Caco-2 (cell line): ENCODE measurements at regions not wholly inside any gene's neighbourhood (a gene's known extent, or its start where the extent isn't known, plus 50 kb on each side); places are given as distances from the start of the nearest gene placed in this dataset.
"Not testable (repeated sequence)": the region's sequence is repeated elsewhere in the genome, so short reads cannot be mapped to it uniquely, and the experiment has no call there.

Source experiments
- BruUV-seq: library from RNA; stranded (reverse); fragments of 400-500 nt; replicated peaks from 2 replicates; lab custom pipeline; 2021; lab: Mats Ljungman, UMichigan
- CTCF ChIA-PET: fragments of 300-600 bp; sonication (Branson Sonifier 250); formaldehyde crosslinking; loops from one replicate; lab custom pipeline; 2022; ENCODE audit warnings: antibody characterized with exemption; lab: Charles Lee
- POLR2A ChIA-PET: fragments of 300-600 bp; sonication (Branson Sonifier 250); formaldehyde crosslinking; loops from one replicate; lab custom pipeline; 2022; ENCODE audit warnings: antibody characterized with exemption; lab: Charles Lee
- DNase-seq, 2 experiments: peaks; one replicate each; pipeline versions ENCODE4 v3.0.0 to v3.0.0-alpha.2; 2020 to 2022
- H3K27me3 ChIP-seq: replicated peaks from 2 replicates; pipeline ENCODE4 v1.6.0; 2011; ENCODE audit warnings: low read length; ENCODE audit not compliant: control insufficient read depth, insufficient read depth
- H3K36me3 ChIP-seq: 2 replicates; pipeline ENCODE4 v1.5.1; 2011; ENCODE audit warnings: low read length; ENCODE audit not compliant: control insufficient read depth, insufficient read depth
- H3K4me1 ChIP-seq: fragments of 250-450 bp; sonication (Bioruptor Pico); 2 replicates; pipeline ENCODE4 v1.5.1; 2020; ENCODE audit warnings: mild to moderate bottlenecking
- H3K4me3 ChIP-seq: 2 replicates; pipeline ENCODE4 v1.5.1; 2011; ENCODE audit warnings: low read depth, mild to moderate bottlenecking, control low read depth, low read length
- H3K9me3 ChIP-seq: fragments of 250-450 bp; sonication (Bioruptor Pico); 2 replicates; pipeline ENCODE4 v1.5.1; 2020; ENCODE audit warnings: mild to moderate bottlenecking, moderate library complexity
- H3K27ac Mint-ChIP-seq: one replicate; pipeline ENCODE4 v1.8.0; 2022; ENCODE audit warnings: mixed read lengths; ENCODE audit not compliant: unreplicated experiment
- H3K27me3 Mint-ChIP-seq: one replicate; pipeline ENCODE4 v1.8.0; 2022; ENCODE audit warnings: mixed read lengths; ENCODE audit not compliant: insufficient read depth, unreplicated experiment
- H3K36me3 Mint-ChIP-seq: one replicate; pipeline ENCODE4 v1.8.0; 2022; ENCODE audit warnings: mild to moderate bottlenecking, mixed read lengths; ENCODE audit not compliant: insufficient read depth, unreplicated experiment
- H3K4me1 Mint-ChIP-seq: one replicate; pipeline ENCODE4 v1.8.0; 2022; ENCODE audit warnings: low read depth, mixed read lengths; ENCODE audit not compliant: unreplicated experiment
- H3K4me3 Mint-ChIP-seq: one replicate; pipeline ENCODE4 v1.8.0; 2022; ENCODE audit warnings: mild to moderate bottlenecking, moderate library complexity, mixed read lengths; ENCODE audit not compliant: unreplicated experiment
- H3K9me3 Mint-ChIP-seq: one replicate; pipeline ENCODE4 v1.8.0; 2022; ENCODE audit warnings: mixed read lengths; ENCODE audit not compliant: unreplicated experiment
- intact Hi-C: fragments of 100-400 bp; cut with micrococcal nuclease; formaldehyde crosslinking; loops from one replicate; pipeline ENCODE4 v1.10.0; 2022; ENCODE audit not compliant: unreplicated experiment
- TF ChIP-seq, protein P1 (sequence below), 2 experiments: fragments of 200-600 bp in 1 of 2; IDR thresholded peaks; 1 replicate in 1 of 2; 2 replicates in 1 of 2; pipeline versions ENCODE4 v1.5.1 to v1.8.0; 2011 to 2022; ENCODE audit warnings: antibody characterized with exemption in 1 of 2, control low read depth in 1 of 2, inconsistent platforms in 1 of 2, low read depth in 1 of 2, low read length in 1 of 2, mild to moderate bottlenecking in 1 of 2, moderate library complexity in 1 of 2; ENCODE audit not compliant: insufficient read depth in 1 of 2, severe bottlenecking in 1 of 2, unreplicated experiment in 1 of 2

DNA sequence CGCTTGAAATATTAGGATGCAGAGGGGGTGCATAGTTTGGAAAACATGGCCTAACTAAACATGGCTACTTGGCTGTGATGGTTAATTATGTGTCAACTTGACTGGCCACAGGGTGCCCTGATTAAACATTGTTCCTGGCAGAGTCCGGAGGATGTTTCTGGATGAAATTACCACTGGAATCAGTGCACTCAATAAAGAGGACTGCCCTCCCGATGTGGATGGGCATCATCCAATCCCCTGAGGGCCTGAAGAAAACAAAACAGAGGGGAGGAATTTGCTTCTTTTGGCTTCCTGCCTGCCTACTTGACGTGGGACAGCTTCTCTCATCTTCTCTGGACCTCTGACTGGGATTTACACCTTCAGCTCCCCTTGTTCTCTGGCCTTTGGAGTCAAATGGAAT is 79.1 kb upstream of the KCNE2 start:
- TF ChIP-seq, protein P1, sequence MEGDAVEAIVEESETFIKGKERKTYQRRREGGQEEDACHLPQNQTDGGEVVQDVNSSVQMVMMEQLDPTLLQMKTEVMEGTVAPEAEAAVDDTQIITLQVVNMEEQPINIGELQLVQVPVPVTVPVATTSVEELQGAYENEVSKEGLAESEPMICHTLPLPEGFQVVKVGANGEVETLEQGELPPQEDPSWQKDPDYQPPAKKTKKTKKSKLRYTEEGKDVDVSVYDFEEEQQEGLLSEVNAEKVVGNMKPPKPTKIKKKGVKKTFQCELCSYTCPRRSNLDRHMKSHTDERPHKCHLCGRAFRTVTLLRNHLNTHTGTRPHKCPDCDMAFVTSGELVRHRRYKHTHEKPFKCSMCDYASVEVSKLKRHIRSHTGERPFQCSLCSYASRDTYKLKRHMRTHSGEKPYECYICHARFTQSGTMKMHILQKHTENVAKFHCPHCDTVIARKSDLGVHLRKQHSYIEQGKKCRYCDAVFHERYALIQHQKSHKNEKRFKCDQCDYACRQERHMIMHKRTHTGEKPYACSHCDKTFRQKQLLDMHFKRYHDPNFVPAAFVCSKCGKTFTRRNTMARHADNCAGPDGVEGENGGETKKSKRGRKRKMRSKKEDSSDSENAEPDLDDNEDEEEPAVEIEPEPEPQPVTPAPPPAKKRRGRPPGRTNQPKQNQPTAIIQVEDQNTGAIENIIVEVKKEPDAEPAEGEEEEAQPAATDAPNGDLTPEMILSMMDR (IDR thresholded peaks at IDR 0.05; ENCODE audit: insufficient read depth in 1 of 2, low read depth in 1 of 2, low read length in 1 of 2, severe bottlenecking in 1 of 2, unreplicated experiment in 1 of 2) = no peak
- intact Hi-C loops = no loop called here
- peaks cover 33% of the 10 kb centered on the region for H3K9me3 Mint-ChIP-seq
- no peaks in the 10 kb centered on the region for H3K36me3 Mint-ChIP-seq
- no peaks in the 10 kb centered on the region for H3K27me3 Mint-ChIP-seq
- H3K4me3 ChIP-seq = no peak overlapping the region
- peaks cover 12% of the 10 kb centered on the region for H3K9me3 ChIP-seq
- no TSS peak for BruUV-seq
- POLR2A ChIA-PET = no interaction called here
- no peaks in the 10 kb centered on the region for H3K4me1 Mint-ChIP-seq
- no peak for DNase-seq
- no peak overlapping the region for H3K4me3 Mint-ChIP-seq
- no peak overlapping the region for H3K27ac Mint-ChIP-seq
- CTCF ChIA-PET = no interaction called here
- H3K4me1 ChIP-seq = no peaks in the 10 kb centered on the region
- H3K36me3 ChIP-seq = no peaks in the 10 kb centered on the region
- H3K27me3 ChIP-seq = no peaks in the 10 kb centered on the region

DNA sequence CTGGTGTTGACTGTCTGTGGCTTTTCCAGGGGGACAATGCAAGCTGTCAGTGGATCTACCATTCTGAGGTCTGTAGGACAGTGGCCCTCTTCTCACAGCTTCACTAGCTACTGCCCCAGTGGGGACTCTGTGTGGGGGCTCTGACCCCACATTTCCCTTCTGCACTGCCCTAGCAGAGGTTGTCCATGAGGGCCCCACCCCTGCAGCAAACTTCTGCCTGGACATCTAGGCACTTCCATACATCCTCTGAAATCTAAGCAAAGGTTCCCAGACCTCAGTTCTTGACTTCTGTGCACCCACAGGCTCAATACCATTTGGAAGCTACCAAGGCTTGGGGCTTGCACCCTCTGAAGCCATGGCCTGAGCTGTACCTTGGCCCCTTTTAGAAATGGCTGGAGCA is 75.8 kb upstream of the KCNE2 start:
- H3K4me3 Mint-ChIP-seq, H3K4me1 ChIP-seq, intact Hi-C loops, POLR2A ChIA-PET, H3K4me1 Mint-ChIP-seq, H3K36me3 ChIP-seq, DNase-seq, H3K36me3 Mint-ChIP-seq, H3K27me3 Mint-ChIP-seq, H3K27me3 ChIP-seq, BruUV-seq, H3K4me3 ChIP-seq, H3K27ac Mint-ChIP-seq, CTCF ChIA-PET: not testable (repeated sequence)
- peaks cover 12% of the 10 kb centered on the region for H3K9me3 ChIP-seq
- H3K9me3 Mint-ChIP-seq = peaks cover 33% of the 10 kb centered on the region

DNA sequence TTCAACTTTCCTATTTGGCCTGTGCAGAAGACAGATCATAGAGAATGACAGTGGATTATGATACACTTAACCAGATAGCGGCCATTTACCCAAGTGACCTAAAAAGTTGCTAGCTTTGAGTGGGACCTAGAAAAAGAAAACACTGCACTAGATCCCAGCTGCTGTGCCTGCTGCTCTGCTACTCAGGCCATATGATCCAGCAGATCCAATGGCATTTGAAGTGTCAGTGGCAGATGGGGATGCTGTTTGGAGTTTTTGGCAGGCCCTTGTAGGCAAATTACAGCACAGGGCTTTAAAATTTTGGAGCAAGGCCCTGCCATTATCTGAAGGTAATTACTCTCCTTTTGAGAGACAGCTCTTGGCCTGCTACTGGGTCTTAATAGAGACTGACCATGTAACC is 74.0 kb upstream of the KCNE2 start:
- Mint-ChIP-seq H3K27ac (no peak overlapping the region), H3K9me3 (peaks cover 33% of the 10 kb centered on the region), H3K36me3 (no peaks in the 10 kb centered on the region), H3K4me3 (no peak overlapping the region), H3K4me1 (no peaks in the 10 kb centered on the region), H3K27me3 (no peaks in the 10 kb centered on the region)
- Histone ChIP-seq H3K36me3 (no peaks in the 10 kb centered on the region), H3K4me1 (no peaks in the 10 kb centered on the region), H3K27me3 (no peaks in the 10 kb centered on the region), H3K9me3 (peaks cover 12% of the 10 kb centered on the region), H3K4me3 (no peak overlapping the region)
- intact Hi-C loops = no loop called here
- ChIA-PET CTCF (no interaction called here), POLR2A (no interaction called here)
- DNase-seq = no peak
- BruUV-seq = no TSS peak
- TF ChIP-seq, protein P1 (IDR thresholded peaks at IDR 0.05; ENCODE audit: insufficient read depth in 1 of 2, low read depth in 1 of 2, low read length in 1 of 2, severe bottlenecking in 1 of 2, unreplicated experiment in 1 of 2) = no peak

DNA sequence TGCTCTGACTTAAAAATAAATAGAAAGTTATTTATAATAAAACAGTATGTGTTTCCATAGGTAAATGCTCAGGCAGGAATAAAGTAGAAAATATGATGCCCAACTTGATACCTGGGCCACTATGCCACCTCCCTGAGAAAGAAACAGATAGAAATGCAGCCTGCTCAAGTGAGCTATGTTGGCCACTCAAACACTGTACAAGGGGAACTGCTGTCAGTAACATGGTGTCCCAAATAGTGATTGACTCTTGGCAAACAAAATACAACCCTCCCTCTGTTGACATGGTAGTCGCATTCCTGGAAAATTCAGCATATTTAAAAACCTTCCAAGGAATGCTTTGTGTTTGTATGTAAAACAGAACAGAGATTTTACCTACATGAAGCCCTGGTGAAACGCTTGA is 66.9 kb upstream of the KCNE2 start:
- Mint-ChIP-seq H3K9me3 (no peaks in the 10 kb centered on the region), H3K27me3 (peaks cover 5% of the 10 kb centered on the region), H3K27ac (no peak overlapping the region), H3K36me3 (no peaks in the 10 kb centered on the region), H3K4me3 (no peak overlapping the region), H3K4me1 (no peaks in the 10 kb centered on the region)
- intact Hi-C loops = no loop called here
- ChIA-PET CTCF (no interaction called here), POLR2A (no interaction called here)
- H3K4me3 ChIP-seq = no peak overlapping the region
- TF ChIP-seq, protein P1 (IDR thresholded peaks at IDR 0.05; ENCODE audit: insufficient read depth in 1 of 2, low read depth in 1 of 2, low read length in 1 of 2, severe bottlenecking in 1 of 2, unreplicated experiment in 1 of 2) = no peak
- no peaks in the 10 kb centered on the region for H3K9me3 ChIP-seq
- no peaks in the 10 kb centered on the region for H3K36me3 ChIP-seq
- no peak for DNase-seq
- BruUV-seq = no TSS peak
- H3K4me1 ChIP-seq = no peaks in the 10 kb centered on the region
- no peaks in the 10 kb centered on the region for H3K27me3 ChIP-seq
